HG03565 (cell line): ENCODE measurements at regions not wholly inside any gene's neighbourhood (a gene's known extent, or its start where the extent isn't known, plus 50 kb on each side); places are given as distances from the start of the nearest gene placed in this dataset.

Experiments
- ATAC-seq: cut with Tn5 transposase; IDR thresholded peaks from one replicate; pipeline ENCODE4 v1.9.1; 2021; ENCODE audit warnings: mild to moderate bottlenecking, moderate library complexity; ENCODE audit not compliant: unreplicated experiment

- ATAC-seq = no peak
These were observed 119.1 kb upstream of the MTNR1B start for GRCh38 chr11:92850296-92850826.

GRCh38 chr11:92852229-92852628 lies 117.2 kb upstream of the MTNR1B start:
- ATAC-seq = no peak

- no peak for ATAC-seq
These were observed 116.5 kb upstream of the MTNR1B start for GRCh38 chr11:92852946-92853345.

- no peak for ATAC-seq
These were observed 115.3 kb upstream of the MTNR1B start for GRCh38 chr11:92854162-92854561.

- ATAC-seq = no peak
These were observed 114.5 kb upstream of the MTNR1B start for GRCh38 chr11:92854952-92855351.

GRCh38 chr11:92855607-92856405 lies 113.6 kb upstream of the MTNR1B start:
- ATAC-seq = no peak

- ATAC-seq = no peak
These were observed 112.0 kb upstream of the MTNR1B start for GRCh38 chr11:92857407-92857806.

- ATAC-seq = no peak
These were observed 110.2 kb upstream of the MTNR1B start for GRCh38 chr11:92859156-92859690.

- ATAC-seq = no peak
These were observed 107.8 kb upstream of the MTNR1B start for GRCh38 chr11:92861634-92862033.

- ATAC-seq = no peak
These were observed 104.1 kb upstream of the MTNR1B start for GRCh38 chr11:92865352-92865751.

- no peak for ATAC-seq
These were observed 102.7 kb upstream of the MTNR1B start for GRCh38 chr11:92866679-92867282.

GRCh38 chr11:92867913-92868619 lies 101.4 kb upstream of the MTNR1B start:
- ATAC-seq = no peak

- no peak for ATAC-seq
These were observed 99.7 kb upstream of the MTNR1B start for GRCh38 chr11:92869716-92870115.

- ATAC-seq = no peak
These were observed 99.1 kb upstream of the MTNR1B start for GRCh38 chr11:92870196-92870832.

GRCh38 chr11:92873551-92873950 lies 95.9 kb upstream of the MTNR1B start:
- ATAC-seq = no peak

GRCh38 chr11:92875473-92875872 lies 94.0 kb upstream of the MTNR1B start:
- no peak for ATAC-seq

- no peak for ATAC-seq
These were observed 90.4 kb upstream of the MTNR1B start for GRCh38 chr11:92879086-92879485.

- no peak for ATAC-seq
These were observed 89.1 kb upstream of the MTNR1B start for GRCh38 chr11:92880381-92880780.

GRCh38 chr11:92881940-92882450 lies 87.5 kb upstream of the MTNR1B start:
- ATAC-seq = no peak

- ATAC-seq = no peak
These were observed 86.4 kb upstream of the MTNR1B start for GRCh38 chr11:92882828-92883611.
